ENCODE measurements at regions not wholly inside any gene's neighbourhood (a gene's known extent, or its start where the extent isn't known, plus 50 kb on each side); places are given as distances from the start of the nearest gene placed in this dataset.

GRCh38 chr2:157929871-157930667 lies 53.9 kb upstream of the ACVR1 start:
- TF ChIP-seq POLR2AphosphoS5 (IDR thresholded peaks at IDR 0.05; ENCODE audit: borderline replicate concordance, low read depth, low read length) = no peak
- no peak for TF ChIP-seq EZH2 (IDR thresholded peaks at IDR 0.05)

Measured in SK-N-MC (cell line).